Renal pelvis (tissue), 1 donor: ENCODE measurements at regions not wholly inside any gene's neighbourhood (a gene's known extent, or its start where the extent isn't known, plus 50 kb on each side); places are given as distances from the start of the nearest gene placed in this dataset.
"Not testable (repeated sequence)": the region's sequence is repeated elsewhere in the genome, so short reads cannot be mapped to it uniquely, and the experiment has no call there.

Source experiments
- DNase-seq: peaks from one replicate; pipeline ENCODE4 v3.0.0-alpha.2; 2013

GRCh38 chrX:63285375-63285774, 65.8 kb downstream of the SPIN4 start:
- no peak for DNase-seq

- no peak for DNase-seq
These were observed 66.5 kb downstream of the SPIN4 start for GRCh38 chrX:63284659-63285058.

GRCh38 chrX:63283348-63283747, 67.8 kb downstream of the SPIN4 start:
- no peak for DNase-seq

DNA sequence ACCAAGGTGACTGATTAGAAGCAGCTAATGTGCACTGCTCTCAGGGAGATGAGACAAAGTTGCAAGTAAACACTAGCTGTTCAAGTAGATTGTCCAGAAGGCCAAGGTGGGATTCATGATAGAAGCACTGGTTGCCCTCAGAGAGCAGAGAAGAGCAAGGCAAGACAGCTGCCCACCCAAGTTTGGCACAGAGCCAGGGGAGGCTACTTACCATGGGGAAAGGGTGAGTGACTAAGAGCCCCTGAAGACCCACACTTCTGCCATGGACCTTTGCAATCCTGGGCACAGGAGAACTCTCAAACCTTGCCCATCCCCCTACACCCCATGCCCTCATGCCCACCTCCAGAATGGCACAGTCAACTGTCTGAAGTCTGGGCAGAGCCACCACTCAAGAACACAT, 68.3 kb downstream of the SPIN4 start:
- DNase-seq = no peak

DNA sequence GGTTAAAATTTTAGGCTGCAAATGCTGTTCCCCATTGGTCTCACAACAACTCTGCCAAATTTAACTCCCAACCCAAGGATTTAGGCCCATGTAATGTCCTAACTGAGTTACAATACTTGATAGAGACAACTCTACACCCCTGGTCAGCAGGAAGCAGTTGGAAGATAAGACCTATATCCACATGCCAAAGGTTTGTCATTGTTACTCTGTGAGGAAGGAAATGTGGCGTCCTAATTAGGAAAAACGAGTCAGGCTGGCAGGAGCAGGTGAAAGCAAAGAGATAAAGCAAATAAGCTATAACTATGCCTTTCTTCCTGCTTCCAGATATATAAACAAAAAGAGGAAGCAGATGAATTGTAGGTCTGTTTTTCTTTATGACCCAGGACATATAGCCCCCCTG, 69.1 kb downstream of the SPIN4 start:
- DNase-seq = no peak

DNA sequence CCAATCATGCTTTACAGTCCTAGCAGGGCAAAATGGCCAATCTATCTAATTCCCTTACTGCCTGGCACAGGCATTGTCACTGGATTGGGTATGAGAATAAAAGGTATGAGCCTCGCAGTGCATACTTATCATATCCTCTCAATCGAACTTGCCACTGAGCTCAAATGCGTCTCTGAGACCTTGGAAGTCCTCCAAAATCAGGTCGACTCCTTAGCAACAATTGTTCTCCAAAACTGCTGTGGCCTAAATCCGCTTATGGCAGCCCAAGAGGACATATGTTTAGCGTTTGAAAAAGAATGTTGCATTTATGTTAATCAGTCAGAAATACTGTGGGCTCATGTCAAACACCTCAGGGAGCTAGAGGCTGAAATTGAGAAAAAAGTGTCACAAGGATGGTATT, 69.7 kb downstream of the SPIN4 start:
- DNase-seq = no peak

DNA sequence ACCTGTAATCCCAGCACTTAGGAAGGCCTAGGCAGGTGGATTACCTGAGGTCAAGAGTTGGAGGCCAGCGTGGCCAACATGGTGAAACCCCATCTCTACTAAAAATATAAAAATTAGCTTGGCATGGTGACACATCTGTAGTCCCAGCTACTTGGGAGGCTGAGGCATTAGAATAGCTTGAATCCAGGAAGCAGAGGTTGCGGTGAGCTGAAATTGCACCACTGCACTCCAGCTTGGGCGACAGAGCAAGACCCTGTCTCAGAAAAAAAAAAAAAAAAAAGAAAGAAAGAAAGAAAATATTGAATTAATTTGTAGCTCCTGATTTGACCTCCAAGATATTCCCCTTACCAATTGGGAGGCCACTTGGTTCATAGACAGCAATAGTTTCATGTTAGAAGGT, 73.7 kb downstream of the SPIN4 start:
- DNase-seq = not testable (repeated sequence)

- DNase-seq = no peak
These were observed 76.0 kb downstream of the SPIN4 start for GRCh38 chrX:63275127-63275526.

- DNase-seq = no peak
These were observed 80.3 kb downstream of the SPIN4 start for GRCh38 chrX:63270873-63271272.

DNA sequence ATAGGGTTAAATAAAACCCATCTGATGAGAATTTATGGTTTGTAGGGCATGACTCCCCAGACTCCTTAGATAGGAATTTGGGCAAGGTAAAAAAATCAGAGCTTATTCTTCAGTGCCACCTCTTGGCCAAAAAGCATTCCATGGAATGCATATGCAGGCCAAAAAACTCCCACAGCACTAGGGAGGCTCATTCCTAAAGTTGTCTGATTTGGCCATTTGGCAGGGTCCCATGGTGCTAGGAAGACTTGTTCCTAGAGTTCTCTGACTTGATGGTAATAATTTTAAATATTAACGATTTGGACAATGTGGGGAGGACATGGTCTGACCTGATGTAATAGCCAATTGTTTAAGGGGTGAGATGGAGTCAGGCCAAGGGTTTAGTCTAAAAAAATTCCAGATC, 93.0 kb downstream of the SPIN4 start:
- DNase-seq = no peak

DNA sequence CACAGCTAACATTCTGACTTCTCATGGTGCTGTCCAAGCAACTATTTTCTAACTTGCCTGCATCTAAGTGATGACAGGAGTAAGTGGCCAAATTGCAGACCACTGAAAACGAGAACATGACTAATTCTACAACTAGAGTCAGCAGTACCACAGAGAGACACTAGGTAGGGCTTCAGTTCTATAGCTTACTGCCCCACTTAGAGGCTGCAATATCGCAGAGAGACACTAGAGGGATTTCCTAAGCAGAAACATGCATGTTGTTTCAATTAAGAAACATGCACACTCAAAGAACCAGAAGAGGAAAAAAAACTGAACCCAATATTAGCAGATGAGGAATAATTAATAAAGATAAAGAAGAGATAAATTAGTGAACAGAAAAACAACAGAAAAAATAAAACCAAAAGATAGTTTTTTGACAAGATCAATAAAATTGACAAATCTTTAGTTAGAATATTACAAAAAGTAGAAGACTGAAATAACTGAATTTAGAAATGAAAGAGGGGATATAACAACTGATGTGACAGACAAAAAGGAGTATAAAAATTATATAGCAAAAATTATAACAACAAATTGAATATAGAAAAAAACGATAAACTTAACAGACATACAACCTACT, 100.8 kb downstream of the SPIN4 start:
- peak; percentile 69 for DNase-seq

GRCh38 chrX:63242689-63243088, 108.4 kb downstream of the SPIN4 start:
- not testable (repeated sequence) for DNase-seq

DNA sequence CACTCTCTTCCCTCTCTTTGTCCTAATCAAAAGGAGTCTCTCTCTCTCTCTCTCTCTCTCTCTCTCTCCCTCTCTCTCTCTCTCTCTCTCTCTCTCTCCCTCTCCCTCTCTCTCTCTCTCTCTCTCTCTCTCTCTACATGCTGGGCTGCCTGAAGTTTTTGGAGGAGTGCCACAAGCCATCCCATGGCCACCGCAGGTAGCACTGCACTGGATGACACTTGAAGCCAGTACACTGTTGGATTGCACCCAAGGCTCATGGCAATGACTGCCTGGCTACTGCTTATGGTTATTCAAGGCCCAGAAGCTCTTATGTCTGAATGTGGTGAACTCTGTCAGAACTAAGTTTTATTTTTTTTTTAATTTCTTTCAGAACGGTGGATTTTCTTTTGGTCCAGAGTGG, 115.2 kb downstream of the SPIN4 start:
- not testable (repeated sequence) for DNase-seq

DNA sequence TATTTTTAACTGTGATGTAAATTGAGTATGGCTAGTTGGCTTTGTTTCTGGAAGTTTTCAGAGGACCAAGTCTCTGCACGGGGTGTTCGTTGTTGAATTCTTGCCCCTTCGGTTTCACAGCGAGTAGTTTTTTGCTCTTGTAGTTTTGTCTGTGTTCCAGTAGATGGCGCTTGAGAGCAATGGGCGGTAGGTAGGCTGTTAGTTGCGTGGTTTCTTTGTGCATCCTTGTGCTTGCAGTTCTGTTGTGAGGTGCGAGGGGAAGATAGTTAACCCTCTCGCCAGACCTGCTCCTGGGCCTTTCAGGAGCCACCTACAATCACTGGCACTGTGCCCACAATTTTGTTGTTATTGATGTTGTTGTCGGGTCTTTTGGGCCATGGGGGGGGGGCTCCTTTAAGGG, 118.1 kb downstream of the SPIN4 start:
- DNase-seq = not testable (repeated sequence)

GRCh38 chrX:63218202-63218601, 132.9 kb downstream of the SPIN4 start:
- not testable (repeated sequence) for DNase-seq

DNA sequence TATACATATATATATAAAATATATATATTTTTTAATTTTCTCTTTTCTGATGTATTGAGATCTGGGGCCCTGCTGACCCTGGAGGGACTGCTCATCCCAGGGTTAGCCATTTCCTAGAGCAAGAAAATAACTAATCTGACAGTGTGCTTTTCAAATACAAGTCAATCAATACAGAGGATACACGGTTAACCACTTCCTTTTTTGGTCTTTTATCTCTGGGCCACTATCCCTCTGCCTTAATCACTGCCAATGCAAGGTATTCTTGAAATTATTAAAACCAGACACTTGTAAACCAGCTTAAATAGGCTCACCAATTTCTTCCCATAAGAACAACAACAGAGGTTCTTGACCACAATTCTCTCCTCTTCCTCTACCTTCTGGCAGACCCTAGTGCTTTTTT, 133.6 kb downstream of the SPIN4 start:
- not testable (repeated sequence) for DNase-seq

DNA sequence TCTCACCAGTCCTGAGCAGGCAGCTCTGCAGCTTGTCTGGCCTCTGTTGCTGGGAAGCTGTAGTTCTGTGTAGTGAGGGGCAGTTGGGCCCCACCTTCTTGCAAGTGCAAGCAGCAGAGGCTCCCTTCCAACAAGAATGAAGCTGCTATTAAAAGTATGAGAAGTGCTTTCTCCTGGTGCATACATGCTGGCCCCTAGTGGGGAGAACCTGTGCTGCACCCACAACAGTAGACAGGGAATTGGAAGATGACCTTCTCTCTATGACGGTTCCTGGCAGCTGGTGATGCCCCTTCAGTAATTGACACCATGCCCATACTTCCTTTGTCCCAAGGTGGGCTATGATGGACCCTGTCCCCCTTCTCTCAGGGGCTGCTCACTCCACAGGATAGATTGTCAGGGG, 141.5 kb downstream of the SPIN4 start:
- DNase-seq = not testable (repeated sequence)

- DNase-seq = not testable (repeated sequence)
These were observed 142.0 kb downstream of the SPIN4 start for GRCh38 chrX:63209128-63209527.

GRCh38 chrX:63204266-63205074, 146.7 kb downstream of the SPIN4 start:
- not testable (repeated sequence) for DNase-seq

GRCh38 chrX:63201987-63202386, 149.1 kb downstream of the SPIN4 start:
- not testable (repeated sequence) for DNase-seq

DNA sequence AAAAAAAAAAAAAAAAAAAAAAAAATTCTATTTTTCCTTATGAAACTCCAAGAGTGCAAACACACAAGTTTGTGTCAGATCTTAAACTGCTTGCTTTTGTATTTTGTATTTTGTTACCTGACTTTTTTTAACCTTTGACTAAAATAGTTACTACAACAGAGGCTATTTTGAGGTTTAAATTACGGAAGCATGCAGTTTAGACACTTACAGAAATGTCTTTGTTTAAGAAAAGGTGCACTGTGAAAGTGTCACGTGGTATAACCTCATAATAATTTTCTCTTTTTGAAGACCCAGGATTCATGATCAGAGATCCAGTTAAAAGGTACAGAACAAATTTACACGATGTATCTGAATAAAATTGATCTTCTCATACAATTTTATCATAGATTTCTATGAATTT, 152.4 kb downstream of the SPIN4 start:
- DNase-seq = not testable (repeated sequence)

GRCh38 chrX:63192366-63193041, 158.6 kb downstream of the SPIN4 start:
- not testable (repeated sequence) for DNase-seq

DNA sequence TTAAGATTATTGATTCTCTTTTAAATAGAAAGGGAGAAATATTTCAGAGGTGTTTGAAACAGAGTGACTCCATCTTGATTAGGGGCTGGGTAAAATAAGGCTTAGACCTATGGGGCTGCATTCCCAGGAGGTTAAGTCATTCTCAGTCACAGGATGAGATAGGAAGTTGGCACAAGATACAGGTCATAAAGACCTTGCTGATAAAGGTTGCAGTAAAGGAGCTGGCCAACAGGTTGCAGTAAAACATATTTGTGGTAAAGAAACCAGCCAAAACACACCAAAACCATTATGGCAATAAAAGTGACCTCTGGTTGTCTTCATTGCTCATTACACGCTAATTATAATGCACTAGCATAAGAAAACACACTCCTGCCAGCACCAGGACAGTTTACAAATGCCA, 165.0 kb downstream of the SPIN4 start:
- no peak for DNase-seq
